Stimulated activated naive B cell treated with anti-CD40 and anti-IgM and Interleukin-4, amounts not matched to agents 10 μg/mL and 1 μg/mL and 100 μg/mL, for 72 hours (primary cell): ENCODE measurements at regions not wholly inside any gene's neighbourhood (a gene's known extent, or its start where the extent isn't known, plus 50 kb on each side); places are given as distances from the start of the nearest gene placed in this dataset.
A peak's percentile ranks its signal among the peaks of the same experiment; 100 is the strongest.

Experiments used
- ATAC-seq, 2 donors: fragments of 150-1000 bp; cut with Tn5 transposase; replicated peaks; 2 replicates each; pipeline ENCODE4 v1.10.0; 2021; ENCODE audit warnings: moderate library complexity in 1 of 2
- DNase-seq: peaks from one replicate; pipeline ENCODE4 v3.0.0; 2021
- H3K27ac Mint-ChIP-seq: one replicate; pipeline ENCODE4 v1.8.0; 2022; ENCODE audit warnings: mild to moderate bottlenecking, mixed read lengths
- H3K27me3 Mint-ChIP-seq, 2 donors: one replicate each; pipeline ENCODE4 v1.8.0; 2022; ENCODE audit warnings: mixed read lengths in 2 of 2
- H3K36me3 Mint-ChIP-seq, 2 donors: one replicate each; pipeline ENCODE4 v1.8.0; 2022; ENCODE audit warnings: mixed read lengths in 2 of 2, mild to moderate bottlenecking in 1 of 2
- H3K4me1 Mint-ChIP-seq, 2 donors: one replicate each; pipeline ENCODE4 v1.8.0; 2022; ENCODE audit warnings: mixed read lengths in 2 of 2, mild to moderate bottlenecking in 1 of 2
- H3K4me3 Mint-ChIP-seq, 2 donors: one replicate each; pipeline ENCODE4 v1.8.0; 2022; ENCODE audit warnings: mild to moderate bottlenecking in 2 of 2, mixed read lengths in 2 of 2, moderate library complexity in 1 of 2
- H3K9me3 Mint-ChIP-seq, 2 donors: one replicate each; pipeline ENCODE4 v1.8.0; 2022; ENCODE audit warnings: mixed read lengths in 2 of 2, mild to moderate bottlenecking in 1 of 2

GRCh38 chr11:123378096-123378495, 52.0 kb upstream of the GRAMD1B start:
- H3K4me1 Mint-ChIP-seq: peaks cover 7% of the 10 kb centered on the region in 2 donors
- H3K4me3 Mint-ChIP-seq: no peak overlapping the region
- ATAC-seq: no peak
- no peak overlapping the region for H3K27ac Mint-ChIP-seq
- no peaks in the 10 kb centered on the region for H3K9me3 Mint-ChIP-seq
- no peak for DNase-seq
- H3K36me3 Mint-ChIP-seq: no peaks in the 10 kb centered on the region
- peaks cover 0 to 4% of the 10 kb centered on the region in 2 donors for H3K27me3 Mint-ChIP-seq

- H3K4me3 Mint-ChIP-seq: no peak overlapping the region
- ATAC-seq (no peak), DNase-seq (no peak)
- no peaks in the 10 kb centered on the region for H3K36me3 Mint-ChIP-seq
- H3K4me1 Mint-ChIP-seq: peaks cover 3 to 4% of the 10 kb centered on the region in 2 donors
- peaks cover 0 to under 1% of the 10 kb centered on the region in 2 donors for H3K27me3 Mint-ChIP-seq
- no peak overlapping the region for H3K27ac Mint-ChIP-seq
- no peaks in the 10 kb centered on the region for H3K9me3 Mint-ChIP-seq
Observed at GRCh38 chr11:123377355-123377754, 52.7 kb upstream of the GRAMD1B start.

DNA sequence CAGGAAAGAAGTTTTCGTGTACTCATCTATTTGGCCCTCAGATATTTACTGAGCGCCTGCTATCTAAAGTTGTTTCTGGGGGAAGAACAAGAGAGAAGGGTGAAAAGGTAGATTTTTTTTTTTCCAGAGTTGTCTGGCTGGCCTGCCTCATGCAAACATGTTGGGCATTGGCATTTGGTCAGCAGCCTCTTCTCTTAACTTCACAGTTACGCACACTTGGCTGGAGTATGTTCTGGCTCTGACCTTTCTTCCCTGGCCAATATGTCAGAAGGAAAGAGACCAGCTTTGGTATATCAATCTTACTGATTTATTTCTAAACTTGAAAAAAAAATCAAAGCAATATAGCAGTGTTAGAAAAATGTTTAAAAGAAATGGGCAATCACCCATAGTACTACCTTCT, 54.2 kb upstream of the GRAMD1B start:
- Mint-ChIP-seq H3K27ac (no peak overlapping the region), H3K9me3 (no peaks in the 10 kb centered on the region), H3K4me1 (no peaks in the 10 kb centered on the region), H3K36me3 (no peaks in the 10 kb centered on the region), H3K4me3 (no peak overlapping the region), H3K27me3 (no peaks in the 10 kb centered on the region)
- ATAC-seq: no peak
- no peak for DNase-seq

- DNase-seq (no peak), ATAC-seq (no peak)
- Mint-ChIP-seq H3K4me3 (no peak overlapping the region), H3K9me3 (no peaks in the 10 kb centered on the region), H3K36me3 (no peaks in the 10 kb centered on the region), H3K27me3 (no peaks in the 10 kb centered on the region), H3K27ac (no peak overlapping the region), H3K4me1 (no peaks in the 10 kb centered on the region)
Observed at GRCh38 chr11:123374622-123374968, 55.5 kb upstream of the GRAMD1B start.

- DNase-seq: no peak
- no peak overlapping the region for H3K4me3 Mint-ChIP-seq
- H3K4me1 Mint-ChIP-seq: no peaks in the 10 kb centered on the region
- no peaks in the 10 kb centered on the region for H3K9me3 Mint-ChIP-seq
- H3K27me3 Mint-ChIP-seq: no peaks in the 10 kb centered on the region
- H3K27ac Mint-ChIP-seq: no peak overlapping the region
- no peaks in the 10 kb centered on the region for H3K36me3 Mint-ChIP-seq
- ATAC-seq: no peak
Observed at GRCh38 chr11:123373754-123374621, 56.1 kb upstream of the GRAMD1B start.

DNA sequence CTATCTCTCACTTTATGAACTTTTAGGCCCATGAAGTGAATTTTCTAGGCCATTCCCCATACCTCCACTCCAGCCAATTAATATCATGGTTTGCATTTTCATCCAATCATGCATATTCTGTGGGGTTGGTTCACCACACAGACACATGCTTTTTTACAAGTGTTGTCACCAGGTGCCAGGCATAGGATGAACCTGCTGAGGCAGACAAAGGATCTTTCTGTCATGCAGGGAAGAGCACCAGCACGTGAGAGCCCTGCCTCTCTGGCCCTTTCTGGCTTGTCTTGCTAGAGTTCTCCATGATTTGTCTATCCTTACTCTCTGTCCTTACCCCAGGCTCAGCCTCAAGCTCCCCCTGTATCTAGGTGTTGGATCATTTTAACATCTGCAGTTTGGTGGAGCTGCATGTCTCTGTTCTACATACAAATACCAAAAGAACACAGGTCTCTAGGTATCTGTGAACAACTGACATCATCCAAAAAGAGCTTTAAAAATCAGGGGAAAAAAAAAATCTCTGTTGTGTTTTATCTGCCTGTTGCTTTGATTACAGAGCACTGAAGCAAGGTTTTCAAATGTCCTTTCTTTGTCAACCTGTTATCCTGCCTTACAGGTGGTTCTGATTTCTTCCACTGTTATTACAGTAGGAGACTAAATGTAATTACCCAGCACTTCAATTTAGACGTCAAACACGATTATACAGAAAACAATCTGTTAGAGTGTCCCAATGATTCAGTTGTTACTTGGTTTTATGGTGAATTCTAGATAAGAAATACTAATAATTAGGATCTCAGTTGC, 58.4 kb upstream of the GRAMD1B start:
- ATAC-seq: no peak
- no peaks in the 10 kb centered on the region for H3K27me3 Mint-ChIP-seq

GRCh38 chr11:123366924-123367323, 63.1 kb upstream of the GRAMD1B start:
- H3K4me1 Mint-ChIP-seq: peaks cover 10 to 15% of the 10 kb centered on the region in 2 donors
- H3K36me3 Mint-ChIP-seq: no peaks in the 10 kb centered on the region
- H3K27me3 Mint-ChIP-seq: peaks cover 6 to 8% of the 10 kb centered on the region in 2 donors
- H3K4me3 Mint-ChIP-seq: no peak overlapping the region
- H3K9me3 Mint-ChIP-seq: no peaks in the 10 kb centered on the region
- ATAC-seq (no peak), DNase-seq (no peak)
- H3K27ac Mint-ChIP-seq: no peak overlapping the region

More for the DNA sequence above, 58.4 kb upstream of the GRAMD1B start:
- no peak for DNase-seq
- Mint-ChIP-seq H3K4me1 (no peaks in the 10 kb centered on the region), H3K4me3 (no peak overlapping the region), H3K36me3 (no peaks in the 10 kb centered on the region), H3K27ac (no peak overlapping the region), H3K9me3 (no peaks in the 10 kb centered on the region)

GRCh38 chr11:123365955-123366354, 64.1 kb upstream of the GRAMD1B start:
- H3K27ac Mint-ChIP-seq: no peak overlapping the region
- ATAC-seq: no peak
- no peaks in the 10 kb centered on the region for H3K36me3 Mint-ChIP-seq
- no peak overlapping the region for H3K4me3 Mint-ChIP-seq
- peaks cover 10 to 15% of the 10 kb centered on the region in 2 donors for H3K4me1 Mint-ChIP-seq
- no peaks in the 10 kb centered on the region for H3K9me3 Mint-ChIP-seq
- no peak for DNase-seq
- H3K27me3 Mint-ChIP-seq: peaks cover 13 to 15% of the 10 kb centered on the region in 2 donors

DNA sequence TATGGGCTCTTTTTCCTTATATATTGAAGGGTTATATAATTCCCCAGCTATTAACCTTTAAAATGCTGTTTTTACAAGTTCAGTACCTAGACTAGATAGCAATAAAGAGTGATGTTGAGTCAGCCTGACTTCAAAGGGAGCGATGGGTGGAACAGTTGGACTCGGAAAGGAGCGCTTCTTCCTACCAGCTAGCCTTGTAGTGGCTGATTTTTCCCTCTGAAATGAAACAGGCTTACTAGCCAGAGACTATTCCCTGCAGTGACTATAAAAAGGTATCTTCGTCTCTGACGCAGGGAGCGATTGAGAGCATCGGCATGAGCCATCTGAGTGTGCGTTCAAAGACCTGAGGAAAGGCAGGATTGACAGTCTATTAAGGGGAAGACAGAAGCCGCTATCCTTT, 66.0 kb upstream of the GRAMD1B start:
- ATAC-seq: no peak
- Mint-ChIP-seq H3K27ac (no peak overlapping the region), H3K9me3 (no peaks in the 10 kb centered on the region), H3K4me3 (no peak overlapping the region), H3K36me3 (no peaks in the 10 kb centered on the region), H3K4me1 (peaks cover 10 to 15% of the 10 kb centered on the region in 2 donors), H3K27me3 (peaks cover 15 to 27% of the 10 kb centered on the region in 2 donors)
- no peak for DNase-seq

GRCh38 chr11:123363556-123363955, 66.5 kb upstream of the GRAMD1B start:
- H3K27me3 Mint-ChIP-seq: peaks cover 20 to 33% of the 10 kb centered on the region in 2 donors
- H3K9me3 Mint-ChIP-seq: no peaks in the 10 kb centered on the region
- DNase-seq (no peak), ATAC-seq (peak in 1 of 2 donors; percentile 12)
- H3K27ac Mint-ChIP-seq: peak overlapping the region; percentile 15
- no peaks in the 10 kb centered on the region for H3K36me3 Mint-ChIP-seq
- peaks cover 10 to 18% of the 10 kb centered on the region in 2 donors for H3K4me1 Mint-ChIP-seq
- peak overlapping the region in 1 of 2 donors; percentile 28 for H3K4me3 Mint-ChIP-seq

DNA sequence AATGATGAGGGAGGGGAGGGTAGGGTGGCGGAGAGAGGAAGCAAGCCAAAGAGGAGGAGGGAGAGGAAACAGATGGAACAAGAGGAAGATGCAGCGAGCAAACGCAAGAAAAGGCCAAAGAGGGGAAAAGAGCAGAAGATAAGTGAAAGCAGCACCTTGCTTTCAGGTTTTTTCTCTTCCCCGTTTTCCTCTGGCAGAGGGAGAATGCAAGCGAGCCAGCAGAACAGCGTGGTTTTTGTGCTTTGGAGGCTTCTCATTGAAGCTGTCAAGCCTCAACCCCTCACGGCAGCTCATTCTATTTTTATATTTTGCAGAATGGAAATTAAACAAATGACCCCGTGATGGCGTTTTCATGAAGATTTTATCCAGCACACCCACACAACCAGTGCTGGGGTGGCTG, 67.1 kb upstream of the GRAMD1B start:
- Mint-ChIP-seq H3K36me3 (no peaks in the 10 kb centered on the region), H3K27me3 (peaks cover 27 to 39% of the 10 kb centered on the region in 2 donors), H3K4me1 (peaks cover 13 to 24% of the 10 kb centered on the region in 2 donors), H3K9me3 (no peaks in the 10 kb centered on the region), H3K4me3 (peak overlapping the region; percentile 45 to 51), H3K27ac (peak overlapping the region; percentile 48)
- ATAC-seq (peak; percentile 41 to 42), DNase-seq (no peak)

GRCh38 chr11:123362186-123362585, 67.9 kb upstream of the GRAMD1B start:
- no peak for DNase-seq
- Mint-ChIP-seq H3K27ac (no peak overlapping the region), H3K9me3 (no peaks in the 10 kb centered on the region), H3K36me3 (no peaks in the 10 kb centered on the region), H3K4me1 (peaks cover 15 to 28% of the 10 kb centered on the region in 2 donors), H3K4me3 (no peak overlapping the region), H3K27me3 (peaks cover 33 to 44% of the 10 kb centered on the region in 2 donors)
- no peak for ATAC-seq

DNA sequence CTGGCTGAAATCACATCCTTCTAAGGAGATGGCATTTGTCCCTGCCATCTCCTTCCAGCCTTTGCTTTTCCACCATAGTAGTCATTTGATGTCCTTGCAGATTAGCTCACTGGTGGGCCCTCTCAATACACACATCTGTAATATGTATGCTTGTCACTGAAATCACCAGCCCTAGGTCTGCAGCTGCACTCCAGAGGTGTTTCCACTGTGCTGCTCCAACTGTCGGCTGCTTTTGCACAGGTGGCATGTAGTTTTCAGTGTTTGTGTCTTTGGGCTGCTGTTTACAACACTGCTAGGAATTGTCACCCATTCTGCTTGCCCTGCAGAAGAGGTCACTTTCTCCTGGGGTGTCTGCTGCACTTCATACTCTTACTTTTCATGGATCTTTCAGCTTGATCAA, 69.0 kb upstream of the GRAMD1B start:
- ATAC-seq: no peak
- H3K27me3 Mint-ChIP-seq: peaks cover 42 to 52% of the 10 kb centered on the region in 2 donors
- H3K9me3 Mint-ChIP-seq: no peaks in the 10 kb centered on the region
- H3K36me3 Mint-ChIP-seq: no peaks in the 10 kb centered on the region
- H3K4me1 Mint-ChIP-seq: peaks cover 15 to 28% of the 10 kb centered on the region in 2 donors
- no peak overlapping the region for H3K4me3 Mint-ChIP-seq
- no peak for DNase-seq
- no peak overlapping the region for H3K27ac Mint-ChIP-seq

DNA sequence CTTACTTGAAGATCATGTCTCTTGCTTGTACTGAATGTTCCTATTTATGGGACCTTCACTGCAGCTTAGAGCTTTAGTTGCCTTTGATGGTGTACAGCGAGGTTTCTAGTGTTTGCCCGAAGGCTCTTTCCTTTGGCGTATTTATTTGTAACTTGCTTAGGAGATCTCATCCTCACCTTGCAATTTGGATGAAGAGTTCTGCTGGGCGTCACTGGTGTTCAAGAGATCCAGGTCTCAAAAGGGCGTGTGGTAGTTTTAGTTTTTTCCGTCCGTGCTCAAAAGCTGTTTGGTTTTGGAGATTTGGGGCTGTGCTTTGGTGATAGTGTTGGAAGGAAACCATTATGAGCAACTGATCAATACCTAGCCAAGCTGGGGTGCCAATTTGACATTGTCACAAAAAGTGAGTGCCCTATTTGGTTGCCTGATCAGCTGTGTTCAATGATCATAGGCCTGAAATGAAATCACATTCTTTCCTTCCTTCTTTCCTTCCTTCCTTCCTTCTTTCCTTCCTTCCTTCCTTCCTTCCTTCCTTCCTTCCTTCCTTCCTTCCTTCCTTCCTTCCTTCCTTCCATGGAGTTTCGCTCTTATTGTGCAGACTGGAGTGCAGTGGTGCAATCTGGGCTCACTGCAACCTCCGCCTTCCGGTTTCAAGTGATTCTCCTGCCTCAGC, 69.7 kb upstream of the GRAMD1B start:
- Mint-ChIP-seq H3K9me3 (no peaks in the 10 kb centered on the region), H3K27ac (no peak overlapping the region), H3K36me3 (no peaks in the 10 kb centered on the region), H3K4me1 (peaks cover 15 to 28% of the 10 kb centered on the region in 2 donors), H3K27me3 (peaks cover 42 to 57% of the 10 kb centered on the region in 2 donors), H3K4me3 (no peak overlapping the region)
- DNase-seq (no peak), ATAC-seq (no peak)
